Parathyroid adenoma (tissue), 2 donors: ENCODE measurements at regions not wholly inside any gene's neighbourhood (a gene's known extent, or its start where the extent isn't known, plus 50 kb on each side); places are given as distances from the start of the nearest gene placed in this dataset.
"Not testable (repeated sequence)": the region's sequence is repeated elsewhere in the genome, so short reads cannot be mapped to it uniquely, and the experiment has no call there.

ENCODE experiments used
- H2AFZ ChIP-seq: fragments of 300-600 bp; sonication (generic); one replicate; pipeline ENCODE4 v1.7.0; 2017; ENCODE audit warnings: antibody characterized with exemption, mild to moderate bottlenecking
- H3K27ac ChIP-seq: fragments of 300-600 bp; sonication (generic); one replicate; pipeline ENCODE4 v1.7.0; 2017
- H3K27me3 ChIP-seq: fragments of 300-600 bp; sonication (generic); one replicate; pipeline ENCODE4 v1.7.0; 2017; ENCODE audit warnings: low read length; ENCODE audit not compliant: control insufficient read depth, insufficient read depth
- H3K36me3 ChIP-seq: fragments of 300-600 bp; sonication (generic); one replicate; pipeline ENCODE4 v1.7.0; 2017; ENCODE audit warnings: low read length; ENCODE audit not compliant: control insufficient read depth, insufficient read depth
- H3K4me1 ChIP-seq: fragments of 300-600 bp; sonication (generic); one replicate; pipeline ENCODE4 v1.7.0; 2017; ENCODE audit warnings: control low read depth
- H3K4me2 ChIP-seq: fragments of 300-600 bp; sonication (generic); one replicate; pipeline ENCODE4 v1.7.0; 2017; ENCODE audit warnings: low read length
- H3K4me3 ChIP-seq: fragments of 300-600 bp; sonication (generic); one replicate; pipeline ENCODE4 v1.7.0; 2017; ENCODE audit warnings: low read depth, low read length
- H3K79me2 ChIP-seq: fragments of 300-600 bp; sonication (generic); one replicate; pipeline ENCODE4 v1.7.0; 2017; ENCODE audit warnings: control low read depth
- H3K9ac ChIP-seq: fragments of 300-600 bp; sonication (generic); one replicate; pipeline ENCODE4 v1.7.0; 2017; ENCODE audit warnings: mild to moderate bottlenecking
- H3K9me3 ChIP-seq: fragments of 300-600 bp; sonication (generic); one replicate; pipeline ENCODE4 v1.7.0; 2017; ENCODE audit warnings: low read length; ENCODE audit not compliant: control insufficient read depth
- CTCF ChIP-seq: fragments of 300-600 bp; sonication (generic); IDR thresholded peaks from one replicate; pipeline ENCODE4 v1.7.0; 2017; ENCODE audit warnings: antibody characterized with exemption, mild to moderate bottlenecking
- donor health status: primary hyperparathyroidism.

DNA sequence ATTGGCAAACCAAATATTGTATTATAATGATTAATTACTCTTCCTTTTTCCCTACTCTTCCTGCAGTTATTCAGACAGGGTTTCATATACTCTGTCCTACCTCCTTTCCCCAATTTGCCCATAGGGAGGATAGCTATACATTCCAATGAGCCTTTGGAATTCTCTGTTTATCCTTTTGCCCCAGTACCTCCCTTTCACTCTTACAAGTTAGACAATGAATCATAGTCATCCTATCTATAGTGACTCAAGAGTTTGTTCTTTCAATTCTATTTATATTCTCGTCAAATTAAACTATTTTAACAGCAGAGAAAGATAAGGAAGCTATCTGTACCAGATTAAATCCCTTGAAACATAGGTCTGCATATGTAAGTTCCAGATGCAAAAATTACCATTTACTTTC, 437.5 kb downstream of the NR4A2 start:
- H2AFZ ChIP-seq: no peak overlapping the region
- no peak overlapping the region for H3K9ac ChIP-seq
- H3K4me2 ChIP-seq: no peak overlapping the region
- H3K27me3 ChIP-seq: no peaks in the 10 kb centered on the region
- H3K4me3 ChIP-seq: no peak overlapping the region
- H3K36me3 ChIP-seq: no peaks in the 10 kb centered on the region
- H3K27ac ChIP-seq: no peak overlapping the region
- no peaks in the 10 kb centered on the region for H3K79me2 ChIP-seq
- no peaks in the 10 kb centered on the region for H3K9me3 ChIP-seq
- H3K4me1 ChIP-seq: no peaks in the 10 kb centered on the region
- no peak for TF ChIP-seq CTCF

- H3K36me3 ChIP-seq, H3K9me3 ChIP-seq, H3K27ac ChIP-seq, H3K9ac ChIP-seq, H3K4me2 ChIP-seq, H3K27me3 ChIP-seq, H2AFZ ChIP-seq, H3K79me2 ChIP-seq, H3K4me3 ChIP-seq, H3K4me1 ChIP-seq: not testable (repeated sequence)
Observed at GRCh38 chr2:155880382-155880781, 452.1 kb downstream of the NR4A2 start.

DNA sequence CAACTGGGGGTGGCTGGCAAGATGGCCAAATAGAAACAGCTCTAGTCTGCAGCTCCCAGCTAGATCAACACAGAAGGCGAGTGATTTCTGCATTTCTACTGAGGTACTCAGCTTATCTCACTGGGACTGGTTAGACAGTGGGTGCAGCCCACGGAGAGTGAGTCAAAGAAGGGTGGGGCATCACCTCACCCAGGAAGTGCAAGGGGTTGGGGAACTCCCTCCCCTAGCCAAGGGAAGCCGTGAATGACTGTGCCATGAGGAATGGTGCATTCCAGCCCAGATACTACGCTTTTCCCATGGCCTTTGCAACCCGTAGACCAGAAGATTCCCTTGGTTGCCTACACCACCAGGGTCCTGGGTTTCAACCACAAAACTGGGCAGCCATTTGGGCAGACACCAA, 452.6 kb downstream of the NR4A2 start:
- H3K36me3 ChIP-seq, H3K27me3 ChIP-seq, H2AFZ ChIP-seq, H3K4me3 ChIP-seq, H3K9me3 ChIP-seq, H3K27ac ChIP-seq, H3K79me2 ChIP-seq, H3K4me1 ChIP-seq, H3K4me2 ChIP-seq, H3K9ac ChIP-seq: not testable (repeated sequence)

DNA sequence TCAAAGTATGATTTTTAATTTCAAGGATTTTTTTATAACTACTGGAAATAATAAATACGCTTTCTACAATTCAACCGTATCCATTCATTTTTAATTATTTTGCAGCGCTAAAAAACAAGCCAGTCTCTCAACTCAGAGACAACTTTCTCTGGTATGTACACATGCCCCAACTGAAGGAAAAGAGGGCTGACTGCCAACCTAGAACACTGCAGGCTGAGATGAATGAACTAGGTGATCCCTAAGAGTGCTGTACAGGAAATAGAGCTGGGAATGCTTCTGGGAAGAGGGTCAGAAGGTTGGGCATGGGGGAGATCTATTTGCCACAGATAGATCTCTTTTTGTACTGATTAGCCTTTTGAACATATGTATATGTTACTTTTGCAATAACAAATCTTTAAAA, 460.1 kb downstream of the NR4A2 start:
- no peak overlapping the region for H3K27ac ChIP-seq
- no peak overlapping the region for H2AFZ ChIP-seq
- no peak for TF ChIP-seq CTCF
- H3K9ac ChIP-seq: no peak overlapping the region
- no peaks in the 10 kb centered on the region for H3K4me1 ChIP-seq
- no peaks in the 10 kb centered on the region for H3K36me3 ChIP-seq
- no peak overlapping the region for H3K4me2 ChIP-seq
- H3K4me3 ChIP-seq: no peak overlapping the region
- H3K27me3 ChIP-seq: no peaks in the 10 kb centered on the region
- no peaks in the 10 kb centered on the region for H3K79me2 ChIP-seq
- no peaks in the 10 kb centered on the region for H3K9me3 ChIP-seq

DNA sequence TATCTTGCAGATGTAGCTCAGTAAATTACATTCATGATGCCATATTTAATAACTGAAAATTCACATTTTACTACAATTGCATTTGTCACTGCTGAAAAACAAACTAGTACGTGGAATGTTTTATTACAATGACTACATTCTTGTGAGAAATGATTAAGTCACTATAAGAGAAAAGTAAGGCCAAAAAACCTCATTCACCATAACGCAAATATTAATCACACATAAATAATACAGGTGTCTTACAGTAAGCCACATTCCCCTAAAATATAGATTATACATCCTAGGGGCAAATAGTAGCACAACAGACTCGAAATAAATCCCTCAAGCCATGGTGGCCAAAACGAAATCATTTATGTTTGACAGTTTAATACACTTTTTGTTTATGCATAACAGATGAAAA, 460.6 kb downstream of the NR4A2 start:
- Histone ChIP-seq H2AFZ (no peak overlapping the region), H3K9ac (no peak overlapping the region), H3K4me2 (no peak overlapping the region), H3K9me3 (no peaks in the 10 kb centered on the region), H3K4me3 (no peak overlapping the region), H3K27ac (no peak overlapping the region), H3K4me1 (no peaks in the 10 kb centered on the region), H3K79me2 (no peaks in the 10 kb centered on the region), H3K36me3 (no peaks in the 10 kb centered on the region), H3K27me3 (no peaks in the 10 kb centered on the region)
- no peak for TF ChIP-seq CTCF

- Histone ChIP-seq H3K4me1 (no peaks in the 10 kb centered on the region), H3K27me3 (no peaks in the 10 kb centered on the region), H3K9ac (no peak overlapping the region), H3K4me3 (no peak overlapping the region), H2AFZ (no peak overlapping the region), H3K27ac (no peak overlapping the region), H3K36me3 (no peaks in the 10 kb centered on the region), H3K79me2 (no peaks in the 10 kb centered on the region), H3K4me2 (no peak overlapping the region), H3K9me3 (no peaks in the 10 kb centered on the region)
- TF ChIP-seq CTCF: no peak
Observed at GRCh38 chr2:155867564-155867963, 465.0 kb downstream of the NR4A2 start.
